ENCODE measurements at regions not wholly inside any gene's neighbourhood (a gene's known extent, or its start where the extent isn't known, plus 50 kb on each side); places are given as distances from the start of the nearest gene placed in this dataset.

- DNase-seq (ENCODE audit: low read depth in 1 of 2, low spot score in 1 of 2) = no peak
Observed at GRCh38 chr5:159640446-159640845, 275.8 kb upstream of the ADRA1B start.

DNA sequence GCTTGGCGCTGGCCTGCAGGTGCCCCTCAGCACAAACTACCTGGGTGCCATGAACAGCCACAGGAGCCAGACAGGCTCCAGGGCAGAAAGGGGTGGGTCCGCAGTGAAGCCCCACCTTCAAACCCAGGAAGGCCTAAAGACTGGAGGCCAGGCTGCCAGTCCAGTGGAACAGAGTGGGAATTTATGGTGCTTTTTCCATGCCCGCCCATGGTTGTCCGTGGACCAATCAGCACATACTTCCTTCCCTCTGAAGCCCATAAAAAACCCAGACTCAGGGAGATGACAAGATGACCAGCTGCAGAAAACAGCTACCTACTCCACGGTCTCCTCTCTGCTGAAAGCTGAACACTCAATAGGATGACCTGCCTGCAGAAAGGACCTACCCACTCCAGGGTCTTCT is 275.4 kb upstream of the ADRA1B start:
- no peak for DNase-seq (ENCODE audit: low read depth in 1 of 2, low spot score in 1 of 2)

- no peak for DNase-seq (ENCODE audit: low read depth in 1 of 2, low spot score in 1 of 2)
Observed at GRCh38 chr5:159641371-159642039, 274.8 kb upstream of the ADRA1B start.

- DNase-seq (ENCODE audit: low read depth in 1 of 2, low spot score in 1 of 2) = no peak
Observed at GRCh38 chr5:159642379-159642778, 273.9 kb upstream of the ADRA1B start.

DNA sequence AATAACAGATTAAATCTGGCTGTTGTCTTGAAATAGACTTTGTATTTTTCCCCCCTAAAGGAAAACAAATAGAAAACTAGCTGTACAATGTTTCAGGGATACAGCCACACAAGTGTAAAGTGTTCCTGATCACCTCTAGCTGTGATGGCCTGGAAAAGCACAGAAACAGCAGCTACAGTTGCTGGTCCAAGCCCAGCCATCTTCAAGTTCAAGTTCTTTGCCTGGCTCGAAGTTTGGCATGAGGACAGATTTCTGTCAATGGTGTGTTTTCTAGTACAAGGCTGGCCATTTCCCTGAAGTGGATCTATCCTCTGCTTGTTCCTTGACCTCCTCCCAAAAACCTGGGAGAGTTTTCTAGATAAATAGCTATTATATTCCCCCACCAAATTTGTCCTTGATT is 272.2 kb upstream of the ADRA1B start:
- no peak for DNase-seq (ENCODE audit: low read depth in 1 of 2, low spot score in 1 of 2)

DNA sequence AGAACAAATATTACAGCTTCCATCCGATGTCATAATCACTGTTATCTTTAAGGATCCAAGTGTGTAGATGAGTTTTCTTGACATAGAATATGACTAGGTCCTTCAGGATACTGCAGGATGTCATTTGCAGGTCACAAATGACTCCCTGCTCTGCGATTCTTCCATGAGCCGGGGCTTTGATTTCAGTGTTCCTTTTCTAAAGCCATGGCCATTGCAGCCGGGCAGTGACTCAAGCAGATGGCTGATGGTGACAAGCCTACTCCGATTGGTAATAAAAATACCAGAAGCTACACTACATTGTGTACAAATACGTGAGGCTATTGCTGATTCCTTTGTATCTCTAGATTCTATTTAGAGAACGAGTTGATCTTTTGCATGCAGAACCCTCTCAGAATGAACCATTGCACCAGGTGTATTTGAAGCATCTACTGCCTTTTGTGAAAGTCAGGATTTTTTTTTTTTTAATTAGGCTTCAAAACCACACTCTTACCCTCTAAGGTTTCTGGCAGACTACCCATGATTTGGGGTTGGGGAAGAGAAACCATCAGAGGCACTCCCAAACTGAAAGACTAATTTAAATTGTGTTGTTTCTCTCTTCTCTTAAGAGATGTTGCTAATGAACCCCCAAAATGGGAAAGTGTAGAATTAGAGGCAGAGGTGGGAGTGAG is 271.0 kb upstream of the ADRA1B start:
- no peak for DNase-seq (ENCODE audit: low read depth in 1 of 2, low spot score in 1 of 2)

- DNase-seq (ENCODE audit: low read depth in 1 of 2, low spot score in 1 of 2) = no peak
Observed at GRCh38 chr5:159650803-159651202, 265.5 kb upstream of the ADRA1B start.

DNA sequence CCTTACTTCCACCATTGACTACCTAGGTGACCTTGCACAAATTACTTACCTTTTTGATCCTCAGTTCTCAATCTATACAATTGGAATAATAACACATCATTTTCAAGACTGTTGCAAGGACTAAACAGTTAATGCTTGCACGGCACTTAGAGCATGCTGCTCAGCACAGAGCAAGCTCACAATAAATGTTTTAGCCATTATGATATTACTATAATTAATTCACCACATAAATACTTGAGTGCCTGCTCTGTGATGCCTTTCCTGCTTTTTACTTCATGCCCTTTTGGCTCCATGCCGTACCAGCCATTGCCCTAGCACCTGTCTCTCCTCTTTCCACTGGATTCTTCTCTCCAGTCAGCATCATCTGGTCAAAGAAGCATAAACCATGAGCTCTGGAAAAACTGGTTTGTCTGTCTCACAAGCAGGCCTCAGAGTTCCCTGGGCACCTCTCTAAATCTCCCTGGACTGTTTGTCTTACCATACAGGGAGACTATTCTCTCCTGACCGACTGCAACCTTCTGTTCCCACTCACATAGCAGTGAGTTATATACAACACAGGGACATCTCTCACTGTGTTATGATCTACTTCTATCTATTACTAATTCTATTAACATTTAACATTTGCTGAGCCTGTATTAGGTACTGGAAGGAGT is 260.4 kb upstream of the ADRA1B start:
- DNase-seq (ENCODE audit: low read depth in 1 of 2, low spot score in 1 of 2) = no peak

- no peak for DNase-seq (ENCODE audit: low read depth in 1 of 2, low spot score in 1 of 2)
Observed at GRCh38 chr5:159657298-159657697, 259.0 kb upstream of the ADRA1B start.

DNA sequence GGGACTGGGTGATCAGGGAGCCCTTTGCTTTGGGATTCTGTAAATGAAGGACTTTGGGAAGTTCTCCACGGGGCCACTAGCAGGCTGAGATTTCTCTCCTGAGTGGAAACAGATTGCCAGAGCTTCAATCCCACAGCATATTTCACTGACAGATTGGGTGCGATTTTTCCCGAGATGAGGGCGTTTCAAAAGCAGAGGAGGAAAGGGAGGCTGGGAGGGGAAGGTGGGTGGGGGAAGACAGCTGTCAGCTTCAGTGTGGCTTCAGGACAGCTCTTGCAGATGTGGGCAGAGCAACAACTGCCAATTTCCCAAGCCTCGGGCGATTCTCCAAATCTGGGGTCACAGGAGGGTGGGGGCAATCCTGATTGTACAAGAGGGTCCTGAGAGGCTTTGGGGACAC is 258.5 kb upstream of the ADRA1B start:
- DNase-seq (ENCODE audit: low read depth in 1 of 2, low spot score in 1 of 2) = no peak

DNA sequence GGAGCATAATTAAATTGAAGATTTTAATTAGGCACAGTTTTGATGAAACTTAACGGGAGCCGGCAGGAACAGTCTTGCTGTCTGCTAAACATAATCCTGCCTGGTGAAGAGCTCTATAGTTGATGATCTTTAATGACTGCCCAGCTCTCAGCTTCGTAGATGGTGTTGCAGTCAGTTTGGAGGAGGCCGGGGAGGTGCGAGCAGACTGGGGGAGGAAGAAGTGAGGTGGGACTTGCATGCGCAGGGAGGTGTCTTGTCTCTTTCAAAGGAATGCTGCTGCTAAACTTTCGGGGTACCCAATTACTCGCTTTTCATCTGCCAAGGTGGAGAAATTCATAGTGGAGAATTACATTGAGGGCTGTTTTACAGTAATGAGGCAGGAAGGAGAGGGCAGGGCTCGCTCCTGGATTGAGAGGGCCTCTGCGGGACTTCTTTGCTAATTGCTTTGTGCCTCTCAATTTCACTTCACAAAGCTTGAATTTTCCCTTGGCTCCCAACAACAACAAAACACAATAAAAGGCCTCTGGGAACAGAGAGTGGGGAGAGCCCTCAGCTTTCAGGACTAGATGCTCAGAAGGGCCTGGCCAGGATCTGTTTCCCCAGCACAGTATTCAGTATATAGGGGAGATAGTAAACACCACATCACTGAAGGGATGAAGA is 257.9 kb upstream of the ADRA1B start:
- no peak for DNase-seq (ENCODE audit: low read depth in 1 of 2, low spot score in 1 of 2)

- no peak for DNase-seq (ENCODE audit: low read depth in 1 of 2, low spot score in 1 of 2)
Observed at GRCh38 chr5:159660401-159660800, 255.9 kb upstream of the ADRA1B start.

DNA sequence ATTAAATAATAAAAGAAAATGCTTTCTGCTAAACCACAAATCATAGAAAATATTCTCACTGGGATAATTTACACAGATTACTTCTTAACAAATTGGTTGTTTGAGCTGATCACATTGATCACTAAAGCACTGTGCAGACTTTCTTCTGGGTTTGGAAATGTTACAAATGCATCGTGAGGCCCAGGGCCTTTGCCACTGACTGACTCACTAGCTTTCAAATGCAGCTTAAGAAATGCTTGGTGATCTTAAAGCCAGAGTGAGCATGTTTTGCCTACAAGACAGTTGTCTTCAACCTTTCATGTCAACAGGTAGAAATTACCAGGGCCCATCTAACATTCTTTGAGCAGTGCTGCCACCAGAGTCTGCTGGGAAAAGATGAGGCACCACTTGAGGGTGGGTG is 252.3 kb upstream of the ADRA1B start:
- no peak for DNase-seq (ENCODE audit: low read depth in 1 of 2, low spot score in 1 of 2)

DNA sequence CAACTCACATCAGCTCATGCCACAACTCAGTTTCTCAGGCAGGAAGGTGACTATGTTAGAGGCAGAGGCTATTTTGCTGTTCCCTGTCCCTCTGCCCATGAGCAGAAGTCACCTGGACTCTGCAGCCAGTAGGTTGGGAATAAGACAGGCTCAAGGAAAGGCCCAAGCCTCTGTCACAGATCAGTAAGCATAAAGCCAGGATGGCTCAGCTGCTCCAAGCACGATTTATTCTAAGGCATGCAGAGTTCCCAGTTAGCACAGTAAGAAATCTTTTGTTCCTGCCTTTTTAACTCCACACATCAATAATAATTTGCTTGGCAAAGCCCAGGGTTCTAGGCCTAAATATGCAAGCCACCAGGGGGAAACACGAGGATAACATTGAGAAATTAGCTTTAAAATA is 249.0 kb upstream of the ADRA1B start:
- no peak for DNase-seq (ENCODE audit: low read depth in 1 of 2, low spot score in 1 of 2)

- no peak for DNase-seq (ENCODE audit: low read depth in 1 of 2, low spot score in 1 of 2)
Observed at GRCh38 chr5:159668556-159668955, 247.7 kb upstream of the ADRA1B start.

DNA sequence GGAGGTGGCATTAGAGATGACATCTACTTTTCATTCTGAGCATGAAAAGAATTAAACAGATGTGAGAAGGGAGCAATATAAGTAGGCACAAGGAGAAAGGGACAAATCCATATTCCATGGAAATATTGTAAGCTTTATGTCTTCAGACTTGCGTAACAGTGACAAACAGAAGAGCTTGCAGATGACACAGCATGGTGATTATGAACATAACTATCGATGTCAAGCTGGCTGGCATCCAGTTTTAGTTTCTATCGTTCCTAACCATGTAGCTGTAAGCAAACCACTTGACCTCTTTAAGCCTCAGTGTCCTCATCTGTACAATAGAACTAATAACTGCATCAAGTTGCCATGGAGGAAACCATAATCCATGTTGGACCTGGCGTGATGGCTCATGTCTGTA is 246.7 kb upstream of the ADRA1B start:
- DNase-seq (ENCODE audit: low read depth in 1 of 2, low spot score in 1 of 2) = no peak

GRCh38 chr5:159671886-159672285 is 244.4 kb upstream of the ADRA1B start:
- DNase-seq (ENCODE audit: low read depth in 1 of 2, low spot score in 1 of 2) = no peak

GRCh38 chr5:159673538-159673937 is 242.7 kb upstream of the ADRA1B start:
- DNase-seq (ENCODE audit: low read depth in 1 of 2, low spot score in 1 of 2) = no peak

DNA sequence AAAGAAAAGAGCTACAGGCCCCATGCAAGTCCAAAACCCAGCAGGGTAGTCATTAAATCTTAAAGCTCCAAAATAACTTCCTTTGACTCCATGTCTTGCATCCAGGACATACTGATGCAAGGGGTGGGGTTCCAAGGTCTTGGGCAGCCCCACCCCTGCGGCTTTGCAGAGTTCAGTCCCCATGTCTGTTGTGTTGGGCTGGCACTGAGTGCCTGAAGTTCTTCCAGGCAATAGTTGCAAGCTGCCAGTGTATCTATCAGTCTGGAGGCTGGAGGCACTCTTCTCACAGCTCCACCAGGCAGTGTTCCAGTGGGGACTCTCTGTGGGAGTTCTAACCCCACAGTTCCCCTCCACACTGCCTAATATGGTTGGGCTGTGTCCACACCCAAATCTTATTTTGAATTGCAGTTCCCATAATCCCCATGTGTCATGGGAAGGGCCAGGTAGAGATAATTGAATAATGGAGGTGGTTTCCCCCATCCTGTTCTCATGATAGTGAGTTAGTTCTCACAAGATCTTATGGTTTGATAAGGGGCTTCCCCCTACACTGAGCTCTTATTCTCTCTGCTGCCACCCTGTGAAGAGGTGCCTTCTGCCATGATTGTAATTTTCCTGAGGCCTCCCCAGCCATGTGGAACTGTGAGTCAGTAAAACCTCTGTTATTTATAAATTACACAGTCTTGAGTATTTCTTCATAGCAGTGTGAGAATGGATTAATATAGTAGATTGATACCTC is 237.5 kb upstream of the ADRA1B start:
- no peak for DNase-seq (ENCODE audit: low read depth in 1 of 2, low spot score in 1 of 2)

DNA sequence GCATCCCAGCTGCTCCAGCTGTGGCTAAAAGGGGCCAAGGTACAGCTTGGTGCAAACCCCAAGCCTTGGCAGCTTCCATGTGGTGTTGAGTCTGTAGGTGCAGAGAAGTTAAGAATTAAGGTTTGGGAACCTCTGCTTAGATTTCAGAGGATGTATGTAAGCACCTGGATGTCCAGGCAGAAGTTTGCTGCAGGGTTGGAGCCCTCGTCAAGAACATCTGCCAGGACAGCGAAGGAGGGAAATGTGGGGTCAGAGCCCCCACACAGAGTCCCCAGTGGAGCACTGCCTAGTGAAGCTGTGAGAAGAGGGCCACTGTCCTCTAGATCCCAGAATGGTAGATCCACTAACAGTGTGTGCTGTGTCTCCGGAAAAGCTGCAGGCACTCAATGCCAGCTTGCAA is 236.2 kb upstream of the ADRA1B start:
- DNase-seq (ENCODE audit: low read depth in 1 of 2, low spot score in 1 of 2) = no peak

DNA sequence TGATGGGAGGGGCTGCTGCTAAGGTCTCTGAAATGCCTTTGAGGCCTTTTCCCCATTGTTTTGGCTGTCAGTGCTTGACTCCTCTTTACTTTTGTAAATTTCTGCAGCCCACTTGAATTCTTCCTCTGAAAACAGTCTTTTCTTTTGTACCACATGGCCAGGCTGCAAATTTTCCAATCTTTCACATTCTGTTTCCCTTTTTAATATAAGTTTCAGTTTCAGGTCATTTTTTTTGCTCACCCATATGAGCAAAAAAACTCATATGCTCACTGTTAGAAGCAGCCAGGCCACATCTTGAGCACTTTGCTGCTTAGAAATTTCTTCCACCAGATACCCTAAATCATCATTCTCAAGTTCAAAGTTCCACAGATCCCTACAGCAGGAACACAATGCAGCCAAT is 234.6 kb upstream of the ADRA1B start:
- DNase-seq (ENCODE audit: low read depth in 1 of 2, low spot score in 1 of 2) = no peak
